IMR-90 (cell line): ENCODE measurements at regions not wholly inside any gene's neighbourhood (a gene's known extent, or its start where the extent isn't known, plus 50 kb on each side); places are given as distances from the start of the nearest gene placed in this dataset.

Source experiments
- ATAC-seq: fragments of 200-7000 bp; cut with Tn5 transposase; 2 replicates; pipeline ENCODE4 v1.9.1; 2020; ENCODE audit warnings: low read depth, mild to moderate bottlenecking, moderate library complexity
- BruUV-seq: library from RNA; stranded (reverse); fragments of 400-500 nt; replicated peaks from 2 replicates; lab custom pipeline; 2021; lab: Mats Ljungman, UMichigan
- CTCF ChIA-PET: fragments of 300-600 bp; formaldehyde crosslinking; extraction: SDS; loops from one replicate; lab custom pipeline; 2021; ENCODE audit warnings: antibody characterized with exemption; lab: Yijun Ruan, JAX
- POLR2A ChIA-PET: fragments of 300-600 bp; sonication (Branson Sonifier 250); formaldehyde crosslinking; loops from one replicate; lab custom pipeline; 2022; ENCODE audit warnings: antibody characterized with exemption; ENCODE audit not compliant: unreplicated experiment; lab: Charles Lee
- DNase-seq: peaks from one replicate; pipeline ENCODE4 v3.0.0; 2013
- H2AFZ ChIP-seq: replicated peaks from 2 replicates; pipeline ENCODE3; 2013; ENCODE audit warnings: low read length, mild to moderate bottlenecking; ENCODE audit not compliant: poor library complexity
- H2AK5ac ChIP-seq: 2 replicates; pipeline ENCODE4 v1.6.1; 2013; ENCODE audit warnings: low read depth, low read length, inconsistent platforms
- H2AK9ac ChIP-seq: replicated peaks from 2 replicates; pipeline ENCODE3; 2013; ENCODE audit warnings: mild to moderate bottlenecking, low read depth, low read length, moderate library complexity; ENCODE audit not compliant: poor library complexity
- H2BK120ac ChIP-seq: 2 replicates; pipeline ENCODE4 v1.6.1; 2013; ENCODE audit warnings: low read depth, low read length, inconsistent platforms
- H2BK15ac ChIP-seq: 3 replicates; pipeline ENCODE4 v1.6.1; 2013; ENCODE audit warnings: low read depth, low read length, inconsistent platforms
- H2BK20ac ChIP-seq: 2 replicates; pipeline ENCODE4 v1.6.1; 2013; ENCODE audit warnings: low read depth, mild to moderate bottlenecking, inconsistent platforms, low read length, moderate library complexity
- H2BK5ac ChIP-seq: 2 replicates; pipeline ENCODE4 v1.6.1; 2013; ENCODE audit warnings: mild to moderate bottlenecking, low read depth, low read length, inconsistent platforms; ENCODE audit not compliant: poor library complexity, severe bottlenecking
- H3K14ac ChIP-seq: replicated peaks from 2 replicates; pipeline ENCODE4 v1.6.1; 2013; ENCODE audit warnings: low read depth, low read length, inconsistent platforms
- H3K18ac ChIP-seq: 2 replicates; pipeline ENCODE4 v1.6.1; 2013; ENCODE audit warnings: low read depth, low read length, control low read depth
- H3K23ac ChIP-seq: 2 replicates; pipeline ENCODE4 v1.6.1; 2013; ENCODE audit warnings: low read depth, low read length, inconsistent platforms
- H3K27ac ChIP-seq: 2 replicates; pipeline ENCODE4 v1.5.1; 2013; ENCODE audit warnings: mild to moderate bottlenecking, control low read depth, low read length; ENCODE audit not compliant: insufficient read depth
- H3K27me3 ChIP-seq: 2 replicates; pipeline ENCODE4 v1.6.1; 2013; ENCODE audit warnings: low read length; ENCODE audit not compliant: control insufficient read depth, insufficient read depth
- H3K36me3 ChIP-seq: 2 replicates; pipeline ENCODE4 v1.6.1; 2013; ENCODE audit warnings: low read length, mixed read lengths; ENCODE audit not compliant: control insufficient read depth, insufficient read depth
- H3K4ac ChIP-seq: 2 replicates; pipeline ENCODE4 v1.6.1; 2013; ENCODE audit warnings: low read depth, low read length, inconsistent platforms
- H3K4me1 ChIP-seq: 2 replicates; pipeline ENCODE4 v1.6.1; 2013; ENCODE audit warnings: low read length, mixed read lengths; ENCODE audit not compliant: control insufficient read depth, insufficient read depth
- H3K4me2 ChIP-seq: 2 replicates; pipeline ENCODE4 v1.6.1; 2013; ENCODE audit warnings: low read depth, mild to moderate bottlenecking, control low read depth, low read length, moderate library complexity
- H3K4me3 ChIP-seq: 2 replicates; pipeline ENCODE4 v1.5.1; 2013; ENCODE audit warnings: low read depth, mild to moderate bottlenecking, control low read depth, low read length, moderate library complexity; ENCODE audit not compliant: insufficient read depth
- H3K56ac ChIP-seq: 2 replicates; pipeline ENCODE4 v1.6.1; 2013; ENCODE audit warnings: low read length, inconsistent platforms; ENCODE audit not compliant: insufficient read depth; ENCODE audit errors: extremely low read depth
- H3K79me1 ChIP-seq, 2 experiments: 2 replicates each; pipeline ENCODE4 v1.6.1; 2013; ENCODE audit warnings: low read length in 2 of 2, inconsistent platforms in 1 of 2, low read depth in 1 of 2
- H3K9ac ChIP-seq: 2 replicates; pipeline ENCODE4 v1.6.1; 2013; ENCODE audit warnings: low read depth, low read length, control low read depth
- H3K9me1 ChIP-seq: 2 replicates; pipeline ENCODE4 v1.6.1; 2013; ENCODE audit warnings: low read length, inconsistent platforms; ENCODE audit not compliant: insufficient read depth
- H3K9me3 ChIP-seq: 2 replicates; pipeline ENCODE4 v1.6.1; 2013; ENCODE audit warnings: low read length; ENCODE audit not compliant: control insufficient read depth, insufficient read depth
- H4K20me1 ChIP-seq: 2 replicates; pipeline ENCODE4 v1.6.1; 2013; ENCODE audit warnings: low read length, inconsistent platforms; ENCODE audit not compliant: insufficient read depth
- H4K5ac ChIP-seq: 2 replicates; pipeline ENCODE4 v1.6.1; 2013; ENCODE audit warnings: mild to moderate bottlenecking, low read depth, low read length, control low read depth
- H4K8ac ChIP-seq, 2 experiments: 2 replicates each; pipeline ENCODE4 v1.6.1; 2013; ENCODE audit warnings: low read depth in 2 of 2, low read length in 2 of 2, control low read depth in 1 of 2, inconsistent platforms in 1 of 2
- H4K91ac ChIP-seq: 2 replicates; pipeline ENCODE4 v1.6.1; 2013; ENCODE audit warnings: low read depth, low read length, inconsistent platforms; ENCODE audit not compliant: insufficient read depth
- ELK1 ChIP-seq: fragments of 150-350 bp; IDR thresholded peaks from 2 replicates; pipeline ENCODE4 v1.6.1; 2016; ENCODE audit warnings: low read depth, mild to moderate bottlenecking, low read length, moderate library complexity, borderline replicate concordance
- RFX5 ChIP-seq: IDR thresholded peaks from 2 replicates; pipeline ENCODE4 v1.8.0; 2012; ENCODE audit warnings: low read depth, mild to moderate bottlenecking, low read length, moderate library complexity
- WGBS, 2 experiments: methylation state at CpG; one replicate each; pipeline versions ENCODE4 v1.1.5 to v1.1.7; 2013; ENCODE audit warnings: missing lambda C conversion rate in 2 of 2; ENCODE audit not compliant: insufficient read length in 1 of 2; ENCODE audit errors: extremely low coverage in 2 of 2; 5-methylcytosine and 5-hydroxymethylcytosine counted together
- dilution Hi-C: fragments of 300-500 bp; cut with HindIII; formaldehyde crosslinking; loops from one replicate; pipeline ENCODE4 v1.14.3; 2018; ENCODE audit warnings: low sequenced_read_pairs; ENCODE audit not compliant: unreplicated experiment
- in situ Hi-C: fragments of 300-500 bp; cut with MboI; formaldehyde crosslinking; loops from 3 replicates; pipeline ENCODE4 v1.14.3; 2019; ENCODE audit warnings: low sequenced_read_pairs, inconsistent platforms, mixed read lengths
- intact Hi-C: fragments of 100-400 bp; cut with micrococcal nuclease; formaldehyde crosslinking; loops from 2 replicates; pipeline ENCODE4 v1.10.0; 2022

- Histone ChIP-seq H3K23ac (no peak overlapping the region), H4K5ac (no peak overlapping the region), H3K9ac (no peak overlapping the region), H4K91ac (no peak overlapping the region), H3K79me1 (no peaks in the 10 kb centered on the region), H3K56ac (no peak overlapping the region), H3K27me3 (no peaks in the 10 kb centered on the region), H3K4me1 (no peaks in the 10 kb centered on the region), H3K18ac (no peak overlapping the region), H2AK5ac (no peak overlapping the region), H3K9me3 (peaks cover 14% of the 10 kb centered on the region), H2BK5ac (no peak overlapping the region), H3K4ac (no peak overlapping the region), H2BK15ac (no peak overlapping the region), H4K8ac (no peak overlapping the region), H3K4me3 (no peak overlapping the region), H3K27ac (no peak overlapping the region), H2AFZ (no peak overlapping the region), H2BK120ac (no peak overlapping the region), H3K4me2 (no peak overlapping the region), H3K14ac (no peak overlapping the region), H4K20me1 (no peaks in the 10 kb centered on the region), H2AK9ac (no peak overlapping the region), H2BK20ac (no peak overlapping the region), H3K9me1 (no peaks in the 10 kb centered on the region), H3K36me3 (no peaks in the 10 kb centered on the region)
- dilution Hi-C loops = no loop called here
- in situ Hi-C loops = no loop called here
- no TSS peak for BruUV-seq
- intact Hi-C loops = no loop called here
- 100% methylated on average over 2 of the region's 2 CpGs; no CpG with 5 or more reads in 1 of the 2 experiments for WGBS, 2 experiments
- no peak for DNase-seq
- no peak for ATAC-seq
- ChIA-PET POLR2A (no interaction called here), CTCF (no interaction called here)
- no peak for TF ChIP-seq ELK1
- TF ChIP-seq RFX5 = no peak
Observed at GRCh38 chr16:9580025-9580424, 488.6 kb downstream of the HAPSTR1 start.
